ENCODE measurements at regions not wholly inside any gene's neighbourhood (a gene's known extent, or its start where the extent isn't known, plus 50 kb on each side); places are given as distances from the start of the nearest gene placed in this dataset.

- DNase-seq (no peak), ATAC-seq (no peak)
- intact Hi-C loops (cut with DNase I, micrococcal nuclease) = no loop called here
- H3K4me3 ChIP-seq = no peak overlapping the region
- H3K36me3 ChIP-seq (ENCODE audit: low read depth) = no peaks in the 10 kb centered on the region
- no peaks in the 10 kb centered on the region for H3K9me3 ChIP-seq
- no peak for TF ChIP-seq CTCF (IDR thresholded peaks at IDR 0.05)
- no peaks in the 10 kb centered on the region for H3K4me1 ChIP-seq (ENCODE audit: low read depth)
Observed at GRCh38 chr4:102437111-102437510, 64.0 kb upstream of the NFKB1 start.

DNA sequence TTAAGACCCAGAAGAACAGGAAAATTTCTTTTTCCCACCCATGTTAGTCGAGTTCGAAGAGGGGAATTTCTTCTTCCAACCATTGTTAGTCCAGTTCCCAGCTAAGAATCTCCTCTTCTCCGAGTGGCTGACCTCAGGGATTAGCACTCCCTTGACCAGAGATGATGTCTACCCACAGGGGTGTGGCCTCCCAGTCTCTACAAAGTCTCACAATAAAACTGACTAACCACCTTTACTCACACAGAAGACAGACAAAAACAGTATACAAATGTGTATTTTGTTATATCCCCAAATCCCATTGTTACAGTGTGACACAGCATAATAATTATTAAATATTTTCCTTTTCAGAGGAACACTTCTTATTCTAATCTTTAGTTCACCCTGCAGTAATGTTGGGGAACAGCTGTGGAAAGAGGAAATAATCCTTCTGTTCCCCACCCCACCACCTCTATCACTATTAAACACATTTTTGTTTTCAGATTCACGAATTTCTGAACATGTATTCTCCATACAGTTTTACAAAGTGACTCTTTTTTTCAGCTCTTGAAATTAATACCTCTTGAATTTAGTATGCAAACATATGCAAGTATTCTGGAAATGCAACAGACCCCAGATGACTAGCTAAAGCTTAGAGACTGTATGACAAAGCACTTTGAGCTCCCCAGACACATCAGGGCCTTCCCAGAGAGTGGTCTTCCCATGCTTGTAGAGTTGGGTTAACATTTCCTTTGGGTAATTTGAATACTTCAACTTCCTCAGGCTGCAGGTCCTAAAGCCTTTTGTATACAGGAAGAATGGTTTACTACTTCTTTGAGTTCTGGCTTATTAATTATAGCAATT is 62.5 kb upstream of the NFKB1 start:
- intact Hi-C loops (cut with DNase I, micrococcal nuclease) = no loop called here
- Histone ChIP-seq H3K9me3 (no peaks in the 10 kb centered on the region), H3K4me3 (no peak overlapping the region), H3K36me3 (ENCODE audit: low read depth) (no peaks in the 10 kb centered on the region), H3K4me1 (ENCODE audit: low read depth) (no peaks in the 10 kb centered on the region)
- TF ChIP-seq CTCF (IDR thresholded peaks at IDR 0.05) = no peak
- ATAC-seq (peak; percentile 67), DNase-seq (no peak)

DNA sequence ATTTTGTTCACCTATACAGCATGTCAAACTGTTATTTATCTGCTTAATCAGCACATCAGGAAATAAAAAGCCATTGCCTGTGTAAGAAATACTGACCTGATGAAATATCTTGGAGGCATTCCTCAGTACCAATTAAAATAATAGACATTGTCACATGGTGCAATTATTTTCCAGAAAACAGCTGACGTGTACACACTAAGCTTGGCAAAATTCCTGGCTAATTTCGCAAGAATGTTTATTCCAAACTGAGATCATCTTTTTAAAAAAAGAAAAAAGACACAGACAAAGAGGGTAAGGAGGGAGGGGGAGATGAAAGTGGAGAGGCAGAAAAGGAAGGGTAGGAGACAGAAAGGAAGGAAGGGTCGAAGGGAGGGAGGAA is 61.9 kb upstream of the NFKB1 start:
- Histone ChIP-seq H3K9me3 (no peaks in the 10 kb centered on the region), H3K4me3 (no peak overlapping the region), H3K4me1 (ENCODE audit: low read depth) (no peaks in the 10 kb centered on the region), H3K36me3 (ENCODE audit: low read depth) (no peaks in the 10 kb centered on the region)
- DNase-seq (no peak), ATAC-seq (peak; percentile 11)
- TF ChIP-seq CTCF (IDR thresholded peaks at IDR 0.05) = no peak
- intact Hi-C loops (cut with DNase I, micrococcal nuclease) = no loop called here

DNA sequence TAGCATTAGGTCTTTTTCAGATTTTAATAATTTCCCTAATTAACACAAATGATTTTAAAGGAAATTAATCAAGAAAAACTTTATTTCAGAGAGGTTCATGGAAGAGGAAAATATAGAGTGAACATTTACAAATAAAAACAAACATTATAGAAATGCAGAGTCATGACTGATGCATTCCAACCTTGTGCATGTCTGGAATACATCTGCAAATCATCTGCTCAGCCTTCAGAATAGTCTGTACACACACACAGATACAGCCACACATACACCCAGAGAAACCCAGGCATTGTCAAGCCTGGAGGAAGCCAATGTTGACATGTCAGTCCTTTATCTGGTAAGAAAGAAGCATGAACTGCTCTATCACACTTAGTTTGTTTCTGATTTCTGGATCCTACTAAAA is 61.3 kb upstream of the NFKB1 start:
- intact Hi-C loops (cut with DNase I, micrococcal nuclease) = loop anchor here (10.0 kb wide), 3 partner anchors 65 to 575 kb away; partner anchors contain the start of genes NFKB1 (in 1 of the 2) and SLC9B1 (in 1 of the 2)
- Histone ChIP-seq H3K4me3 (no peak overlapping the region), H3K4me1 (ENCODE audit: low read depth) (no peaks in the 10 kb centered on the region), H3K36me3 (ENCODE audit: low read depth) (no peaks in the 10 kb centered on the region), H3K9me3 (no peaks in the 10 kb centered on the region)
- no peak for ATAC-seq
- no peak for DNase-seq
- TF ChIP-seq CTCF (IDR thresholded peaks at IDR 0.05) = no peak

GRCh38 chr4:102440498-102440897 is 60.7 kb upstream of the NFKB1 start:
- Histone ChIP-seq H3K9me3 (no peaks in the 10 kb centered on the region), H3K36me3 (ENCODE audit: low read depth) (no peaks in the 10 kb centered on the region), H3K4me1 (ENCODE audit: low read depth) (no peaks in the 10 kb centered on the region), H3K4me3 (no peak overlapping the region)
- DNase-seq (no peak), ATAC-seq (no peak)
- intact Hi-C loops (cut with DNase I, micrococcal nuclease) = loop anchor here (10.0 kb wide), 3 partner anchors 64 to 574 kb away; partner anchors contain the start of genes NFKB1 (in 1 of the 2) and SLC9B1 (in 1 of the 2)
- TF ChIP-seq CTCF (IDR thresholded peaks at IDR 0.05) = no peak

Measured in mucosa of descending colon (tissue), 3 donors.